ENCODE measurements at regions not wholly inside any gene's neighbourhood (a gene's known extent, or its start where the extent isn't known, plus 50 kb on each side); places are given as distances from the start of the nearest gene placed in this dataset.

DNA sequence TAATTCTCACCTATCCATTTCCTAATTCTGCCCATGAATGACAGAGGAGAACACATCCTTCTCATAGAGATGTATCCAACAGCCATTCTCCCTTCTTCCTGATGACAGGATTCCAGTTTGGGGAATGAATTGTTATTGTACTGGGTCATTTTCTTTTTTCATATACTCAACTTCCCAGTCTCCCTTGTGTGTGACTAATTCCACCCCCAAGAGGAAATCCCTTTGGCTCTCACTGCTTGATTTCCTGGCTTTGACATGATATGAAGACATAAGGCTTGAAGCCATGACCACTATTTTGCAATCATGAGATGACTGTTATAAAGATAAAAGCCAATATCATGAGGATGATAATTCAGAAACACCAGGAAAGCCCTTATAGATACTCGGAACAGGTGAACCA lies 384.7 kb upstream of the ACVR2A start:
- ChIA-PET CTCF (no interaction called here), POLR2A (ENCODE audit: unreplicated experiment) (no interaction called here)
- Histone ChIP-seq H3K4me2 (no peak overlapping the region), H3K9me3 (ENCODE audit: insufficient read depth, low read depth) (no peaks in the 10 kb centered on the region), H4K20me1 (ENCODE audit: insufficient read depth) (no peaks in the 10 kb centered on the region), H3K4me3 (no peak overlapping the region), H3K27ac (no peak overlapping the region), H3K9me2 (ENCODE audit: insufficient read depth) (no peaks in the 10 kb centered on the region), H3K27me3 (ENCODE audit: insufficient read depth, low read depth) (no peaks in the 10 kb centered on the region), H3F3A (ENCODE audit: insufficient read depth, low read depth) (no peaks in the 10 kb centered on the region), H3K36me3 (ENCODE audit: low read depth) (no peaks in the 10 kb centered on the region), H3K79me2 (ENCODE audit: low read depth) (no peaks in the 10 kb centered on the region), H3K4me1 (replicated peaks; ENCODE audit: insufficient read depth) (peaks cover 7% of the 10 kb centered on the region), H2AFZ (no peak overlapping the region)
- no peak for TF ChIP-seq EZH2 (IDR thresholded peaks at IDR 0.05; ENCODE audit: low read depth)
- TF ChIP-seq, protein P1, sequence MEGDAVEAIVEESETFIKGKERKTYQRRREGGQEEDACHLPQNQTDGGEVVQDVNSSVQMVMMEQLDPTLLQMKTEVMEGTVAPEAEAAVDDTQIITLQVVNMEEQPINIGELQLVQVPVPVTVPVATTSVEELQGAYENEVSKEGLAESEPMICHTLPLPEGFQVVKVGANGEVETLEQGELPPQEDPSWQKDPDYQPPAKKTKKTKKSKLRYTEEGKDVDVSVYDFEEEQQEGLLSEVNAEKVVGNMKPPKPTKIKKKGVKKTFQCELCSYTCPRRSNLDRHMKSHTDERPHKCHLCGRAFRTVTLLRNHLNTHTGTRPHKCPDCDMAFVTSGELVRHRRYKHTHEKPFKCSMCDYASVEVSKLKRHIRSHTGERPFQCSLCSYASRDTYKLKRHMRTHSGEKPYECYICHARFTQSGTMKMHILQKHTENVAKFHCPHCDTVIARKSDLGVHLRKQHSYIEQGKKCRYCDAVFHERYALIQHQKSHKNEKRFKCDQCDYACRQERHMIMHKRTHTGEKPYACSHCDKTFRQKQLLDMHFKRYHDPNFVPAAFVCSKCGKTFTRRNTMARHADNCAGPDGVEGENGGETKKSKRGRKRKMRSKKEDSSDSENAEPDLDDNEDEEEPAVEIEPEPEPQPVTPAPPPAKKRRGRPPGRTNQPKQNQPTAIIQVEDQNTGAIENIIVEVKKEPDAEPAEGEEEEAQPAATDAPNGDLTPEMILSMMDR (conservative IDR thresholded peaks at IDR 0.05), result no peak
- intact Hi-C loops (cut with micrococcal nuclease; ENCODE audit: unreplicated experiment), result loop anchor here (5.0 kb wide), 1 partner anchor 43 kb away; no protein-coding TSS in a partner anchor
- DNase-seq, result no peak
- BruUV-seq (replicated peaks), result no TSS peak

DNA sequence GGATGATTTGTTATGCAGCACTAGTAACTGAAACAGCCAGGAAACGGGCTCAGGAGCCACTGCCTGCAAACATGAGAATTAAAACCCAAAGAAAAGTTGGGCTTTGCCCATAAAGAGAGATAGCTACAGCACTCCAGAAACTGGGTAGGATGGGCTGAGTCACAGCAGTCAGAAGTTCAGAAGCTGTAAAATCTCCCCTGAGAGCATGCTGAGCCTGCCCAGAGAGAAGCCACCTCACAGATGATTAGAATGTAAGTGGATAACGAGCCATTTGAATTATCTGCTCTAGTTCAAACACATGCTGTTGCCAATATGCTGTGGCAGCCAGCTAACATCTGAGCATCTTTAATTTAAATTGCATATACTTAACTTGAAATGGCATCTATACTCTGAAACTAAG lies 388.1 kb upstream of the ACVR2A start:
- H2AFZ ChIP-seq, result no peak overlapping the region
- no peak for DNase-seq
- H3K4me1 ChIP-seq (replicated peaks; ENCODE audit: insufficient read depth), result no peaks in the 10 kb centered on the region
- no peaks in the 10 kb centered on the region for H3K9me3 ChIP-seq (ENCODE audit: insufficient read depth, low read depth)
- no peak overlapping the region for H3K4me3 ChIP-seq
- H4K20me1 ChIP-seq (ENCODE audit: insufficient read depth), result no peaks in the 10 kb centered on the region
- no TSS peak for BruUV-seq (replicated peaks)
- no peaks in the 10 kb centered on the region for H3K79me2 ChIP-seq (ENCODE audit: low read depth)
- no peak overlapping the region for H3K27ac ChIP-seq
- no peaks in the 10 kb centered on the region for H3K9me2 ChIP-seq (ENCODE audit: insufficient read depth)
- POLR2A ChIA-PET (ENCODE audit: unreplicated experiment), result interaction anchor here (0.7 kb wide), 1 partner anchor 824 kb away, joined by 3 read pairs; no protein-coding TSS in a partner anchor
- H3F3A ChIP-seq (ENCODE audit: insufficient read depth, low read depth), result no peaks in the 10 kb centered on the region
- no peak overlapping the region for H3K4me2 ChIP-seq
- TF ChIP-seq, protein P1 (conservative IDR thresholded peaks at IDR 0.05), result no peak
- TF ChIP-seq EZH2 (IDR thresholded peaks at IDR 0.05; ENCODE audit: low read depth), result no peak
- CTCF ChIA-PET, result no interaction called here
- intact Hi-C loops (cut with micrococcal nuclease; ENCODE audit: unreplicated experiment), result no loop called here
- no peaks in the 10 kb centered on the region for H3K36me3 ChIP-seq (ENCODE audit: low read depth)
- no peaks in the 10 kb centered on the region for H3K27me3 ChIP-seq (ENCODE audit: insufficient read depth, low read depth)

DNA sequence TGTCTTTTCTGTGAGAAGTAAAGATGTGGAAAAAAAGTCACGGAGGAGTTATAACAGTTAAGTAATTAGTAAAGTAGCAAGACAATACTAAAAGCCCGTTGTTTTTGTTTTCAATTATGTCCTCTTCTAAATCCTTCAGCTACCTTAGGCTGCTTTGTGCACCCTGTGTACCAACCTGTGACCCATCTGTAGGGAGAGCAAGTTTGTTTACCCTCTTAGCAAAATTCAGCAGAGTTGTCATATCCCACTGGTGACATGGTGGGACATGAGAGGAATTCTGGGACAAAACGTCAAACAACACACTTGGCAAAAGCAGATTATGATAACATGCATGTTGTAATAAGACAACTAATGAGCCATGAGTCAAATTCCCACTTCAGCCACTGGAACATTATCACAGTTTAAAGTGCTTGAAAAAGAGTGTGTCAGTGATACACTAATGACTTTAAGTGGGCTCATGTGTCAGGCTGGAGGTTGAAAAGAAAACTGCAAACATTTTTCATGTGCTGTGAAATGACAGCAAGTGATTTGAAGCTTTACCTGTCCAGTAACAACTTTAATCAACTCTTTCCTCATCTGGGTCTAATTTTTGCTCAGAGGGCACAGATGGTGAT lies 392.8 kb upstream of the ACVR2A start:
- intact Hi-C loops (cut with micrococcal nuclease; ENCODE audit: unreplicated experiment), result no loop called here
- ChIA-PET CTCF (no interaction called here), POLR2A (ENCODE audit: unreplicated experiment) (no interaction called here)
- Histone ChIP-seq H4K20me1 (ENCODE audit: insufficient read depth) (no peaks in the 10 kb centered on the region), H3K27ac (no peak overlapping the region), H3F3A (ENCODE audit: insufficient read depth, low read depth) (no peaks in the 10 kb centered on the region), H3K27me3 (ENCODE audit: insufficient read depth, low read depth) (no peaks in the 10 kb centered on the region), H3K9me3 (ENCODE audit: insufficient read depth, low read depth) (no peaks in the 10 kb centered on the region), H3K79me2 (ENCODE audit: low read depth) (no peaks in the 10 kb centered on the region), H3K36me3 (ENCODE audit: low read depth) (no peaks in the 10 kb centered on the region), H3K4me1 (replicated peaks; ENCODE audit: insufficient read depth) (no peaks in the 10 kb centered on the region), H2AFZ (no peak overlapping the region), H3K4me3 (no peak overlapping the region), H3K4me2 (no peak overlapping the region), H3K9me2 (ENCODE audit: insufficient read depth) (no peaks in the 10 kb centered on the region)
- TF ChIP-seq, protein P1 (conservative IDR thresholded peaks at IDR 0.05), result no peak
- no peak for TF ChIP-seq EZH2 (IDR thresholded peaks at IDR 0.05; ENCODE audit: low read depth)
- BruUV-seq (replicated peaks), result no TSS peak
- DNase-seq, result no peak
